NCI-H2107 treated with DMSO at 0.1 percent for 48 hours (cell line): ENCODE measurements at regions not wholly inside any gene's neighbourhood (a gene's known extent, or its start where the extent isn't known, plus 50 kb on each side); places are given as distances from the start of the nearest gene placed in this dataset.

Experiments
- DNase-seq: peaks from one replicate; lab custom pipeline; 2025; ENCODE audit not compliant: unreplicated experiment; lab: John Stamatoyannopoulos, UW

DNA sequence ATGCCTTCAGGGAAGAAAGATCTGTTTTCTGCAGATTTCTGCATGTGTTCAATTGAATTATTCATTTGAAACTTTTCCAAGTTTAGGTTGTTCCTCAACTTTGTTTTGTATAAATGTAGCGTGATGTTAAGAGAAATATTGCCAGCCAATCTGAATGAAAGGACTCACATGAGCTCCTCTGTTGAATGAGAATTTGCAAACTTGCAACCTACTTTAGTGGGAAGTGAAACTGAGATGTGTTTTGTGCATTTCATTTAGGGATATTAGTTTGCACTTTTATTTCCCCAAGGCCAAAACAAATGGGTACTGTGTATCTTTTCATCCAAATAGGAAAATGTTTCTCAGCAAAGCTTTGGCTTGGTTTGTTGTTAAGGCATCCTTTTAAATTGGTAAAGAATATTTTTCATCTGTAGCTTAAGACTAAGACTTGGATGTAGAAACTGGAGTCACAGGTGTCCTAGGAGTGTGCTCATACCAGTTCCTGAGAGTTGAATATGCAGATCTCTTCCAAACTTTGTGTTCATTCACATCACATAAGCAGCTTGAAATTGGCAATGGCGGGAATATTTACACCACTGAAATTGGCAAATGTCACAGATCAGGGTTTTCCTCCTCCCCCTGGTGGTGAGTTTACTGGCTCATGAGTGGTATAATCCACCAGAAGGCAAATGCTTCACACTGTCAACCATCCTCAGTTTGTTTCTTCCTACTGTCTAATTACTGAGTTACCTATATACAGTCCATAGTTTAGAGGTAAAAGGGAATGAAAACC, 193.6 kb upstream of the BANK1 start:
- no peak for DNase-seq

DNA sequence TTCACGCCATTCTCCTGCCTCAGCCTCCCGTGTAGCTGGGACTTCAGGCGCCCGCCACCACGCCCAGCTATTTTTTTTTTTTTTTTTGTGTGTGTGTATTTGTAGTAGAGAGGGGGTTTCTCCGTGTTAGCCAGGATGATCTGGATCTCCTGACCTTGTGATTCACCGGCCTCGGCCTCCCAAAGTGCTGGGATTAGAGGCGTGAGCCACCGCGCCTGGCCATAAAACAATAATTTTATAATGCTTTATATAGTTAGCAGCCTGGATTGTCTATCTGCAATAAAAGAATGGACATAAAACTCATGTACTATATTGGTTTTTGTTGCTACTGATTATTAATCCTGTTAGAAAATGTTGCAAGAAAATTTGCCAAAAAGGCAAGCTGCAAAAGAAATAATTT, 195.9 kb upstream of the BANK1 start:
- DNase-seq: no peak

DNA sequence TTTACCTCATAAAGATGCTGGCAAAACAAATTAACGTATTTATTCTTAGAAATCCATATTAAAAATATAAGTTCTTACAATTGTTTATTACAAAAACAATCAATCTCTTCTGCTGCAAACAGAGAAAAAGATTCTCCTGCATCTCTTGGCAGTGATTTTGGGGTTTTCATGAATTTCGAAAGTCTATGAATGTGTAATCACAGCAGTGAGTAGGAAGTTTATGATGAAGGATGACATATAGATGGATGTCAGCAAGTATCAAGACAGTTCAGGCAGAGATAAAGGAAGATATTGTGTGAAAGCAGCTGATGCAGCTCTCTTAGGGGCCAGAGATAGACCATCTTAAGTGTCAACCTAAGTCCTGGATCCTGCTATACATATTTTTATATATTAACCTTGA, 196.9 kb upstream of the BANK1 start:
- DNase-seq: no peak

DNA sequence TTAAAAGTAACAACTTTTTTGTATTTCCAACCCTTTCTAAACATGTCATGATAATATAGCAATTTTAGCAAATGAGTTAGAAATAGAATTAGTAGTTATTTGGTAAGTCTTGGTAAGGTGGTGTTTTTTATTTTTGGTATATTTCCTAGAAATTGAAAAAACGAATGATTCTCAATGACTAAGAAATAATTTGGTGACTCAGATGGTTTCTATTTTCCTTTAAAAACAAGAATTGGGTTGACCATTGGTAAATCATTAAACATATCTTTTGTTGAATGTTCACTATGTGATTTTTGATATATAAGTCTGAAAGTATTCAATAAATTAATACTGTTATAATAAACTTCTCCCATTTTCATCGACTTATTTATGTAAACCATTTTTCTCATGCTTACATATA, 206.2 kb upstream of the BANK1 start:
- no peak for DNase-seq

DNA sequence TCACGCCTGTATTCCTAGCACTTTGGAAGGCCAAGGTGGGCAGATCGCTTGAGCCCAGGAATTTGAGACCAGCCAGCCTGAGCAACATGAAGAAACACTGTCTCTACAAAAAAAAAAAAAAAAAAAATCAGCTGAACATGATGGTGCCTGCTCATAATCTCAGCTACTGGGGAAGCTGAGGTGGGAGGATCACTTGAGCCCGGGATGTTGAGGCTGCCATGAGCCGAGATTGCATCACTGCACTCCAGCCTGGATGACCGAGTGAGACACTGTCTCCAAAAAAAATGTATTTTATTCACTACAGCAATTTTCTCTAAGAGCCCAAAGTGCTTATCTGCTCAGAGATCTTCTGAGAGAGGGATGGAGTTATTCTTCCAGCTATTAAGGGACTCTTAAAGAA, 215.8 kb upstream of the PPP3CA start:
- DNase-seq: no peak

DNA sequence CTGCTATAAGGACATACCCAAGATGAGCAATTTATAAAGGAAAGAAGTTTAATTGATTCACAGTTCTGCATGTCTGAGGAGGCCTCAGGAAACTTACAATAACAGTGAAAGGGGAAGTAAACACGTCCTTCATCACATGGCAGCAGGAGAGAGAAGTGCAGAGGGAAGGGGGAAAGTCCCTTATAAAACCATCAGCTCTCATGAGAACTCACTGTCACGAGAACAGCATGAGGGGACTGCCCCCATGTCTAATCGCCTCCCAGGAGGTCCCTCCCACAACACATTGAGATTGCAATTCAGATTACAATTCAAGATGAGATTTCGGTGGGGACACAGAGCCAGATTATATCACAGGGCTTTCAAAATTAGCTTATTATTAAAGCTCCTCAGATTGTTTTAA, 209.5 kb upstream of the PPP3CA start:
- no peak for DNase-seq

DNA sequence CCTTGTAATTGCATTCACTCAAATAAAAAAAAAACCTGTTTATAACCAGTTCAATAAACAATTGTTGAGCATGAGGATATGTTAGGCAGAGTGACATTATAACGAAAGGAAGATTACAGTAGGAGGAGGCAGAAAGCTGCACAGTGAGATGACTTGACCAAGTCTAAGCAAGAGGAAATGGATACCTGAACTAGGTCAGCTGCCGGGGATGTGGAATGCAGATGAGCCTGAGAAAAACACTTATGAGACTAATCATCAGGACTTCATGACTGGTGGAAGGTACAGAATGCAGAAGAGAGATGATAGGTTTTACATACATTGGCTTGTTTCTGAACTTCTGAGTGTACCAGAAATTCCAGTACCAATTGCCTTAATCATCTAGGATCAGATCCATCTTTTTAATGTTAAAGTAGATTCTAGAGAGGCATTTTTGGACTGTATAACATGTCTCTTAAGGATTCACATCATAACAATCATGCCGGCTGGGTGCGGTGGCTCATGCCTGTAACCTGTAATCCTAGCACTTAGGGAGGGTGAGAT, 208.1 kb upstream of the PPP3CA start:
- no peak for DNase-seq

DNA sequence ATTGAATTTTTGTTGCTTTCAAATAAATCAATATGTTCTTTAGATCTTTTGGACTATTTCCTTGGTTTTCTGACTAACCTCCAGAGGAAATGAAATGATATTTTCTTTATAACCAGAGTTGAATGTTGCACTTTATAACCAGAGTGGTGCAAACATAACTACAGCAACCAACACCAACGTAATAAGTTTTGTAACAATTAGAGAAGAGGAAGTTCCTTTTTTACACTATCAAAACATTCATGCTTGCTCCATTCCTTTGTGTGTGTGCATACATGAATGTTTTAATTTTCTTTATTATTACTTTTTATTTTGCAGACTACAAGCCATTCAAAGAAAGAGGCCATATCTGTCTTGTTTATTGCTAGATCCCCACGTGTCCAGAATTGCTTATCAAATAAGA, 193.0 kb upstream of the PPP3CA start:
- no peak for DNase-seq

DNA sequence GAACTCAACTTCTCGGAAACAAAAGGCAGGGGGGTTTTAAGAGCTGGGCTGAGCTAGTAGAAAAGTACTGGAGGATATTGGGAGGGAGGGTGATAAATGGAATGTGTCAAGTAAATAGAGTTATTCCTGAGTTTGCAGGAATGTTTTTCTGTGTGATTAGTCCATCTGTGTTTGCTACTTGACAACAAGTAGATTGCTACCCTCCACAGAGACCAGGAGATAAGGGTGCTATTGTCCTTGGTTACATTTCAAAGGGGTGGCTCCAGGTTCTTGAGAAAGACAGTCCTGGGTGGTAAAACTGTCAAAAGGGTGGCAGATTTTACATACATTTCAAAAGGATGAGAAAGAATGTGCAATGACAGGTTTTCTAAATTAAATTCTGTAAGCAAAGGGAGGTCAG, 181.2 kb upstream of the PPP3CA start:
- no peak for DNase-seq

DNA sequence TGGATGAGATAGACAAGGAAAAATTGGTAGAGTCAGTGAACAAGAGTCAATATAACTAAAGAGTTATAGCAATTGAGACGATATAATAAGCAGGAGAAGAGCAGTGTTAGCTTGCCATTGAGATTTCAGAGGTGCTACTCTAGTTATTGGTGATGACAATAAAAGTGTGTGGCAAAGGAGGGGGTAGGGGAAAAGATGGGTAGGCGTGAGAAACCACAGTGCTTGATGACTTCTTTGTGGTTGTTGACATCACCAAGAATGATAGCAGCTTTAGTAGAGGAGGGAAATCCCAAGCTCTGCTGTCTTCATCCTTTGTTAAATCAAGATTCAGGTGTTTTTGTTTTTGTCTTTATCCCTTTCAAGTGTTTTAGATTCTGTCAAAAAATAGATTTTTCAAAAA, 179.9 kb upstream of the PPP3CA start:
- DNase-seq: no peak

DNA sequence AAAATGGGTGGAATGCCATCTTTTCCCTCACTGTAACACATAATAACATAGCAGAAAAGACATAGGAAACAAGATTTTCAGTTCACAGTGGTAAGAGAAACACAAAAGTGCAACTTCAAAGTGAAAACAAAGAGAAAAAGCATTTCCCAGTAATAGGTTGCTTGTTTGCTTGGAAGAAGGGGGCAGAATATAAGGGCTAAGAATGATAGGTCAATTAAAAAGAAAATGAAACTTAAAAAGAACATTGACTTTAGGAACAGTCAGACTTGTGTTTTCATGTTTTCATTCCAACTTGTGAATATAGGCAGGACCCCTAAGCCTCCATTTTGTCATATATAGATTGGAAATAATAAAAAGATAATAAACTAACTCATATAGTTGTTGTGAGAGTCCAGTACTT, 168.2 kb upstream of the PPP3CA start:
- DNase-seq: no peak

DNA sequence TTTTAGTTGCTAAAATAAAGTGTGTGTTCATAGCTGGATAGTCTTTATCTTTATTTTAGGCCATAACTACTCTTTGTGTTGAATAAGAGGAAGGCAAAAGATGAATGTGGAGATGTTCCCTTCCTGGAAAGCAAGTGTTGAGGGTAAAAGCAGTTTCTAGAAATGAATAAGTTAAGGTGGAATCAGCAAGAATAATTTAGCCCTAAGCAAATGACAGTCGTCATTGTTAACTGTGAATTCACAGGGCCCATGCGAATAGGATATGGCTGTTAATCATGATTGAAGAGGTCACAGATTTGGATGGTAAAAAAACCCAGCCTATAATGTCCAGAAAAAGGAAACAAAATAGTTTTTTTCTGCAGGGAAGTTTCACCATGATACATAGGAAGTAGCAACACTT, 167.8 kb upstream of the PPP3CA start:
- no peak for DNase-seq

DNA sequence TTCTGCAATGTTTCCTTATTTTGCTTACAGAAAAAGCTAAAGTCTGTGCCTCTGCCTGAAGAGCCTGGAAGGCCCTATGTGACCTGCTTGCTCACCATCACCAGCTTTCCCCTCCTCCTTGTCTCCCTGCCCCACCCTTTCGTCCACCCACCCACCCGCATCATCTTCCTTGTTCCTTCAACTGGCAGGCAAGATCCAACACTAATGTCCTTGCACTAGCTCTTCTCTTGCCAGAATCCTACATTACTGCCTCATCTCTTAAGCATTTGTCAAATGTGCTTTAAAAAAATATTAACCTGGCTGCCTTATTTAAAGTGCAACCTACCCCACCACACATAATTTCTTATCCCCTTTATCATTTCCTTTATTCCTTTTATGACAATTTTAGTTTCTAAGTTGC, 165.1 kb upstream of the PPP3CA start:
- DNase-seq: no peak

DNA sequence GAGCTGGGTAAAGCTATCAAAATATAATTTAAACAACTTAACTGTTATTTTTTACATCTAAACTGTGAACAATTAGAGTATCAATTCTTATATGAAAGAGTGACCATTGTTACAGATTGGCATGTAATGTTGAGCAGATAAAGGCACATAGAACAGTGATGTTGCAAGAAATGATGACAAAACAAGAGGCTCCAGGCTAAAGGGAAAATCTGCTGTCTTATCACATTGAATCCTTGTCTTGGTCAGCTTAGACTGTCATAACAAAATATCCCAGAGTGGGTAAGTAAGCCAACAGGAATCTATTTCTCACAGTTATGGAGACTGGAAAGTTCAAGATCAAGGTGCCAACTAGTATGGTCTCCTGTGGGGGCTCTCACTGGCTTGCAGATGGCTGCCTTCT, 154.1 kb upstream of the PPP3CA start:
- DNase-seq: no peak

DNA sequence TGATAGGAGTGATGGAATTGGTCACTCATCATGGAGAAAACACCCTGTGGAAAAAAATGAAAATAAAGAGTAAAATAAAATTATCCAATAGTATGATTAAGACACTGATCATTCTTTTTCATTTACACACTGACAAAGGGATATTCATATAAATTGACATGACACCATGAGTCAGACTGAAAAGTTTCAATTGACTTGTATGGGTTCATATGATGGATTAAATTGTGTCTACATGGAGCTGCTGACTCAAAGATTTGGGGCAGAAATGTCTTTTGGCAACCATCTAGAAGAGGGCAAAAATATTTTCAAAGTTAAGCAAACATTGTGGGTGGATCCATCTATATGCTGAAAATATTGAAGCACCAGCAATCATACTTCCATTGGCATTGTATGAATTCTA, 153.4 kb upstream of the PPP3CA start:
- no peak for DNase-seq

DNA sequence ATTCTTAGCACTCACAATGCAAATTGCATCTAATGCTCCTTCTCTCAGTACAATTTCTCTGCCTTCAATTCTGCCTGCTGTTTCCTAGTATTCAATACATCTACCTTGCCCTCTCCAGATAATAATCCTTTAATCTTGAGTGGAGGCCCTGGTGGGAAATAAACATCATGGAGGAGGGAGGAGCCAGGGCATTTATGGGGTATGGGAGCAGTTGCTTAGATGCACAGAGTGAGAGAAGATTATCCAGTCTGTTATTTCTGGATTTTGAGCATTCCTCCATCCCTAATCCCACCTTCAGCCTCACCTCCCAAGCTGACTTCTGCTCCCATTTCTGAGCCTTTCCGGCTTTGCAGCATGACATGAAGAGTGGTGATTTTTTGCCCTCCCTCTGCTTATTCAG, 127.9 kb upstream of the PPP3CA start:
- DNase-seq: peak; percentile 5

DNA sequence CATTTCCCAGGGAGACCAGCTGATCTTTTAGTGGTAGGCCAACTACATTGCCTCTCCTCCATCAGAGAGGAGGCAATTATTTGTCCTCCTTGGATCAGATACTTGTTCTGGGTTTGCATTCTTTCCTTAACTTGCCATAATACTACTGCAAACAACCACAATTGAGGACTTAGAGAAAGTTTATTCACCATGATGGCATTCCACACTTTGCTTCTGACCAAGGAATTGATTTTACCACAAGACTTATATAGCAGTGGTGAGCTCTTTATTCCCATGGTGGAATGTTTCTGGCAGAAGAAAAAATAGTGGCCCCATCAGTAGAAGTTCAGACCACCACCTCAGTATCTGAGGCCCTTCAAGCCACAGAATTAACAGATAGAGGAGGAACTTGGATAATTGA, 123.9 kb upstream of the PPP3CA start:
- no peak for DNase-seq

DNA sequence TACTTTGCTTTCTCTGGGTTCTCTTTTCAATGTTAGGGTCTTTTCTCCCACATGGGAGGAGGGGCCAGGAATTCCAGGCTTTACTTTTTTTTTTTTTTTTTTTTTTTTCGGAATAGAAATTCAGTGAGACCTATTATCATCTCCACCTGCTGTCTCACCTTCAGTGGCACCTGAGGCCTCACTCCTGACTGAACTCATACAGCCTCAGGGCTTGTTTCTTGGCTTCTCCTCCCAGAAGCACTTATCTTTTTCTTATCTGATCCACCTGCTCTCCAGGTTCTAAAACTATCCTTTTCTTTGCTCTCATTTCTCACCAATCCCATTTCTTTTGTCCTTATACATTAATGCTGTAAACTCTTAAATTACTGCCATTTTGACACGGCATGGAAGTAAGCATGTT, 117.3 kb upstream of the PPP3CA start:
- no peak for DNase-seq

DNA sequence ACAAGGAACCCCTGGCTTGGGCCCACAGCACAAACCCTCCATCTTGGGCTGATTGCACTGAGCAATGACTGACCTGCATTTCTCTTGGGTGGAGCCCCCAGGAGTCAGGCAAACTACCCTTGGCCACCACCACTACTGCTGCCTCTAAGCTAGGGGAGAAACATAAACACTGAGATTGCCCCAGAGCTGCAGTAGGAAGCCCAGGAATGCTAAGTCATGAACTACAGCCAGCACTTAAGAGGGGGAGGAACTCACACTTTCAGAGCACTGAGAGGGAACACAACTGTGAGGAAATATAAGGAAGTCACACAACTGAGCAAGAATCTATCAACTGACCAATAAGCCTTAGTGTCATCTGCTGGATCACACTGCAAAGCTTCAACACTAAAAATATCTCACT, 111.6 kb upstream of the PPP3CA start:
- DNase-seq: no peak

DNA sequence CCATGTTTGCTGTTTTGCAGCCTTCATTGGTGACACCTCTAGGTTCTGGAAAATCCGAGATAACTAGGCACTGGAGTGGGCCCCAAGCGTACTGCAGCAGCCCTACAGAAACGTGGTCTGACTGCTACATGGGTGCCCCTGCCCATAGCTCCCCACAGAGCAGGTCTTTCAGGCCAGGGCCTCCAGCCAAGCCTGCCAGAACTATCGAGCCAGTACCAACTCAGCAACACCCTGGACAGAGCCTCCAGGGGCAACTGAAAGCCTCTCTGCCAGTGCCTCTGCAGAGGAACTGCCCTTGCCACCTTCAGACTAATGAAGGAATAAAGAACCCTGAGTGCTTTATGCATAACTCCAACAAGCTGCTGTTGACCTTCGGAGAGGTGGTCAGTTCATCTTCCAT, 111.1 kb upstream of the PPP3CA start:
- DNase-seq: no peak

DNA sequence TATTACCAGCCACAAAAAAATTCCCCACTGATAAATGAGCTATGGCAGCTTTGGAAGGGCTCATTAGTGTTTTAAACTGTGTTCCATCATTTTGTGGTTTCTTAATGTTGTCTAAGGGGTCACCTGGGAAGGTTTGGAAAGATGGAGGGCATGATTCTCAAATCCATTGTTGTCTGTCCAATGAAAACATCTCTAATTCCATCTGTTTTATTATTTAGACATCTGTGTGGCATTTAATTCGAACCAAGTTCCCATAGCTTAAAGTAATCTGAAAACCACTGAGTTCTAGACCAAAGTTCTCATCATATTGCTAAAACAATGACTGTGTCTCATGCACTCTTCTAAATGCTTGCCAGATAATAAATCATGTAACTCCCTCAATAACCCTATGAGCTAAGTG, 103.8 kb upstream of the PPP3CA start:
- no peak for DNase-seq

DNA sequence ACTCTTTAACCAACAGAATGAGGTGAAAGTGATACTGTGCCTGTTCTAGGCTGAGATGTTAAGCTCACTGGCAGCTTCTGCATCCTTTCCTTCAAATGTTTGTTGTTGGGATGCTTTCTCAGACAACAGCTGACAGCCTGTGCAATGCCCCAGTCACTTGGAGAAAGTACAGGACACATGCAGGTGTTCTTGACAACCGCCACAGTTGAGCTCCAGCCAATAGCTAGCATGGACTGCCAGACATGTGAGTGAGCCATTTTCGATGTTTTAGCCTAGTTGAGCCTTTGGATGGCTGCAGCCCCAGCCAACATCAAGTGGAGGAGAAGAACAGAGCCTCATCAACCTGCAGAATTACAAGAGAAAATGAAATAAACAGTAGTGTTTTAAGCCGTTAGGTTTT, 94.1 kb upstream of the PPP3CA start:
- no peak for DNase-seq

DNA sequence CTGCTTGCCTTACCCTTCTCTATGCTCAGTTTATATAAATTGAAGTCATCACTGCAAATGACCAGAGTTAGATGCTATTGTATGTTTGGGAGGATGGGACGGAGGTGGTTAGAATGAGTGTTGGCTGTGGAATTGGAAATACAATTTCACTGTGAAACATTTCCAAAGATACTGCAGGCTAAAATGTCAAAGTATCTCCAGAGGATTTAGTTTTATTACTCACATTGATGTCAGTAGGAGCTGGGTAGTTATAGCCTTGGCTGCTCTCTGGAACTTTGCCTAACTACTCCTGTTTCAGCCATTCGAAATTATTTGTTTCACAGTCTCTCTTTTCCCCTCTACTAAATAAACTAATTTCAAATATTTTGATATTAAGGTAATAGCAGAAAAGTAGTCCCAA, 92.6 kb upstream of the PPP3CA start:
- no peak for DNase-seq
